ENCODE measurements at regions not wholly inside any gene's neighbourhood (a gene's known extent, or its start where the extent isn't known, plus 50 kb on each side); places are given as distances from the start of the nearest gene placed in this dataset.

DNA sequence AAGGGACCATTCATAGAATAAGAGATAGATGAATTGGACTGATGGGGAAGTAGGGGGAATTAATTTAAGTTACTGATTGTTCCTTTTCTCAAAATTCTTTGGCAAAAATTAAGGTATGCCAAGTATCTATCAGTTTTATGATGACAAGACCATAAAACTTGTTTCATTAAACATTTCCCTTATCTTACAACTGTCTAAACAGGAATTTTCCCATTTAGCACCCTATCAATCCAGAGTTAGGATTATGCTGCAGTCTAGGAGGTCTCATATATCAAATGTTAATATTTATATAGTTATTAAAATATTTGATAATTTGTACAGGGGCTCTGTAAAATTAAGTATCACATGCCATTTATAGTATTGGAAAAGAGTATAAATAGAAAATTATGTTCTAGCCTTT is 51.5 kb upstream of the ARID1B start:
- H3K27ac ChIP-seq: no peak overlapping the region
- DNase-seq (ENCODE audit: low read depth, low spot score): no peak

DNA sequence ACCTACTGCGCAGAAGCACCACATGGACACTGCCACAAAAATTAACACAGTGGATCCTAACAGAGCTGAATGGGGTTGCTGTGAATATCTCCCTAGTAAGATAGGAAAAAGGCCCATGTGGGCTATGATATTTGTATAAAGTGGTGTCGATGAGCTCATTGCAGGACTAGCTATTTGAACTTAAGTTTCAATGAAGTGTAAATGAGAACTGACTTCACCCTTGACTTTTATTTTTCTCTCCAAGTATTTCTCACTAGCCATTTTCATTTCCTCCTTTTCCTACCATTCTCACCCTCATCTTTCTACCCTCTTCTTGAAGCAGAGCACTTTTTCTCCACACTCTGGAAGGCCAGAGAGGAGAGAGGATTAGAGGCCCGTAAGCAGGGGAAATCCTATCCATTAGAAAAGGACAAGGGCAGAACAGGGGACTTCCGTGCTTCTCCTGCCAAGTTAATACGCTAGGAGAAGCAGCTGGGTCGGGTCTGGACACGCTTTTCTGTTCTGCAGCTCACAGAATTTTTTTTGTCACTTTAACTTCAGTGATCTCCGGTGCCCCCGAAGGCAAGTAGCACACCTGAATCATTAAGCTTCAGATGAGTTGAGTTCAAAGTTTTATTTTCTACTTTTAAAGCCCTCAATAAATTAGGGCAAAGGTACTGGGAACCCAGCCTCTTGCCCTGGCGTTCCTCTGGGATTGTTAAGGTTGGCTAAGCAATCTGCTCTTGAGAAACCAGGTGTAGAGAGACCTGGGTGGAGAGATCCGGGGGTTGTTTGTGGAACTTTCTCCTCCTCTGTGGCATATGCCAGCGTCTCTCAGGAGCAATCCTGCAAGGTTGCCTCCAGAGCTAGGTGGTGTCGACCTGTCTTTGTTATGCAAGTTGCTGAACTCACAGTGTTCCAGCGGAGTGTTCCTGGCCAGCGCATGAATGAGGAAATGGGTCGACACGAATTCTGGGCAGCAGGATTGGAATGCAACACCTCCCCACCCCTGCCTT is 56.2 kb upstream of the ARID1B start:
- peak overlapping the region; percentile 81 for H3K27ac ChIP-seq
- no peak for DNase-seq (ENCODE audit: low read depth, low spot score)

DNA sequence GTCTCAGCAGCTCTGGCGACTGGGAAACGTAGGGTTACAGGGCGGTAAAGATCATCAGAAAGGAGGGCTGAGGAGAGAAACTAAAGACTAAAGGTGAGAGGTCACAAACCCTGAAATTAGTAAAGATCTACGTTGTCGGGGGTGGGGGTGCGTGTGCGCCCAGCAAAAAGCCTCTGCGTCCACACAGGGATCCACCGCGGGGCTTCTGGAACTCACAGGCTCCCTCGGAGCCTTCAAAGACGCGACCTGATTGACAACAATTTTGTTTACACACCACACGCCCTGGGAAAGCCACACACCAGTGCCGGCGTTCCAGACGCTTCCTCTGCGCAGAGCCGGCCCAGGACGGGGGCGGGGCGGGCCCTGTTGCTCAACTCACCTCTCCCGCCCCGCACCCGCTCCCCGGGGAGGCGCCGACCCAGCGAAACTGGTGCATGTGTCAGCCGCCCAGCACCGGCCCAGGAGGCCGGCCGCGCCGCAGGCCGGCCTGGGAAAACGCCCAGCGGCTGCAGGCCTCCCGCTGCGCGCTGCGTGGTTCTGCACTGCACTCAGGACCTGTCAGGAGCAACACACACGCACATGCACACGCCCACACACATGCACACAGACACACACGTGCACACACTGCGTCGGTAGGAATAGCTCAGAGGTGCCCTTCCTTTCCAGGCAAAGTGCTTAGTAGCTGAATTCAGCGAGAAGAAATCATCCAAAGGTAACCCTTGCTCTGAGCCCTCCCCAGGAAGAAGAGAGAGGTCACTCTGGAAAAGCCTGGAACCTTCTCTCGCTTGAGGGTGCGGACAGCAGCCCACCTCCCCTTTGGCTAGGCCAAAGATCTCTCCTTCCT is 57.2 kb upstream of the ARID1B start:
- DNase-seq (ENCODE audit: low read depth, low spot score): peak; percentile 81
- peak overlapping the region; percentile 81 for H3K27ac ChIP-seq

DNA sequence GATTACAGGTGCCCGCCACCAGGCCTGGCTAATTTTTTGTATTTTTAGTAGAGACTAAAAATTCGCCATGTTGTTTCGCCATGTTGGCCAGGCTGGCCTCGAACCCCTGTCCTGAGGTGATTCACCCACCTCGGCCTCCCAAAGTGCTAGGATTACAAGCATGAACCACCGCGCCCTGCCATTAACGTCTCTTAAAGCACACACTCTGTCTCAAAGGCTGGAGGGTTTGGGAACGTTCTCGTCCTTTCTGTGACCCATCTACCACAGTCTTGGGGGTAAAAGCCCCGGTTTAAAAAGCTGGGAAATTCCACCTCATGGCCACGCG is 57.8 kb upstream of the ARID1B start:
- peak overlapping the region; percentile 81 for H3K27ac ChIP-seq
- no peak for DNase-seq (ENCODE audit: low read depth, low spot score)

DNA sequence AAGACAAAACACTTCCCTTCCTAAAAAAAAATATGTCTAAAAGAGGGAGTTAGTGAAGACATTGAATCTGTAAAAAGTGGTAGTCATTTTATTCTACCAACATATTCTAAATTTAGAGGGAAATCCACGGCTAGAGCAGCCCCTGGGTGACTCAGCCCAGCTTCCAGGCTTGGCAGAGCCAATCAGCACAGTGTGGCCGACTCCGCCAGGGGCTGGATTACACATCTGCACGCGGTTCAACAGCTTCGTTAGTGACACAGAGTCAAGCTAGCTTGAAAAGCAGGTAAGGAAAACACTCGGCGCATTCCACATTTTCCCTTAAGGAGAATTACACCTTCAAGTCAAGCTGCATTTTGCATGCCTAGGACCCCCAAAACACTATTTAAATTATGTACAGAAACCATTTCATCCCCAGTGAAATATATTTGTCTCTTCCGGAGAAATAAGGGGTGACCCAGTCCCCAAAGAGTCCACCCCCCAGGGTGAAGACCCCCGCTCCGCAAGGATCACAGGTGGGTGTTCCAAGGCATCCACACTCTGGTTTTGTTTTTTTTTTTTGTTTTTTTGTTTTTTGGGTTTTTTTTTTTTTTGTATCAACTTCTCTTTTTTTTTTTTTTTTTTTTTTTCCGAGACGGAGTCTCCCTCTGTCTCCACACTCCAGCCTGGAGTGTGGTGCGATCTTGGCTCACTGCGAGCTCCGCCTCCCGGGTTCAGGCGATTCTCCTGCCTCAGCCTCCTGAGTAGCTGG is 58.4 kb upstream of the ARID1B start:
- no peak for DNase-seq (ENCODE audit: low read depth, low spot score)
- peak overlapping the region; percentile 81 for H3K27ac ChIP-seq

DNA sequence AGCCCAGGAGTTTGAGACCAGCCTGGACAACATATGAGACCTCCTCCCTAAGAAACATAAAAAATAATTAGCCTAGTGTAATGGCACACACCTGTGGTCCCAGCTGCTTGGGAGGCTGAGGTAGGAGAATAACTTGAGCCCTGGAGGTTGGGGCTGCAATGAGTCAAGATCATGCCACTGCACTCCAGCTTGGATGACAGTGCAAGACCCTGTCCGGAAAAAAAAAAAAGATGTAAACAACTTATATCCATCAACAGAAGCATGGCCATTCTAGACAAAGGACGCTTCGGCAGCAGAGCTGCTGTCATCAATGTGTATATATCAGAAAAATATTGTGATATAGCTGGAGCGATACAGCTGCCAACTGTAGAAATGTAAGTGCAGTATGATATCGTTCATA is 59.6 kb upstream of the ARID1B start:
- no peak overlapping the region for H3K27ac ChIP-seq
- DNase-seq (ENCODE audit: low read depth, low spot score): no peak

DNA sequence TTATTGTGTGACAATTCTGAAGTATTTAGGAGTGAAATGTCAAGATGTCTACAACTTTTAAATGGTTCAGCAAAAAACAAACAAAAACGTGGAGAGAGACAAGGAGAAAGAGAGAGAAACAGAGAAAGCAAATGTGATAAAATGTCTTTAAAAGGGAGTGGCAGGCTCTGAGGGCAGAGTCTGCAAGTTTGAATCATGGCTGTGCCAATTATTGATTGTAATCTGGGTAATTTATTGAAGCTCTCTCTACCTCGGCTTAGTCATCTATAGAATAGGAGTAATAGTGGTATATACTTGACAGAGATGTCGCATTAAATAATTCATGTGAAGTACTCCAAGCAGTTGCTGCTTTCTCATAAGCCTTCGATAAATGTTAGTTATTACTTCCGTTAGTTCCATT is 61.3 kb upstream of the ARID1B start:
- DNase-seq (ENCODE audit: low read depth, low spot score): no peak
- H3K27ac ChIP-seq: no peak overlapping the region

DNA sequence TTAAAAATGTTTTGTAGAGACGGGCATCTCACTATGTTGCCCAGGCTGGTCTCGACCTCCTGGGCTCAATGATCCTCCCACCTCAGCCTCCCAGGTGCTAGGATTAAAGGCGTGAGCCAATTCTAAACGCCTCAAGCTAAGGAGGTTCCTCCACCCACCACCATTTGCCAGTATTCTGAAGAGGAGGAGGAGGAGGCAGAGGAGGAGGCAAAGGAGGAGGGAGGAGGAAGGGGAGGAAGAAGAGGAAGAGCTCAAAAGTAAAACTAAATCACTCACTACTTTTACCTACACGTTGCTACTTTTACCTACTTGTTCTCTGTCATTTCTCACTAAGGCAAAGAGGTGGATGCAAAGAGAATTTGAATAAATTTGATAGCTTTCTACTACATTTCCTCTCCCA is 63.6 kb upstream of the ARID1B start:
- no peak for DNase-seq (ENCODE audit: low read depth, low spot score)
- H3K27ac ChIP-seq: no peak overlapping the region

DNA sequence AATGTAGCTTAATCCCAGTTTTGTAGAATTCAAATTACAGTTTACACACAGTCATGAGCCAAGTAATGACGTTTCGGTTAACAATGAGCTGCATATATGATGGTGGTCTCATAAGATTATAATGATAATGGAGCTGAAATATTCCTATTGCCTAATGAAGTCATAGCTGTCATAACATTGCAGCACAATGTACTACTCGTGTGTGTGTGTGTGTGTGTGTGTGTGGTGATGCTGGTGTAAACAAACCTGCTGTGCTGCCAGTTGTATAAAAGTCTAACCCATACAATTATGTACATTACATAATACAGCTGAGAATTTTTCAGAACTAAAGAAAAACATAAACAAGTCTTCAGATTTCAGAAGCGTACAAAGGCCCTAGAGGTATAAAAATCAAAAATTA is 66.7 kb upstream of the ARID1B start:
- no peak for DNase-seq (ENCODE audit: low read depth, low spot score)
- H3K27ac ChIP-seq: no peak overlapping the region

DNA sequence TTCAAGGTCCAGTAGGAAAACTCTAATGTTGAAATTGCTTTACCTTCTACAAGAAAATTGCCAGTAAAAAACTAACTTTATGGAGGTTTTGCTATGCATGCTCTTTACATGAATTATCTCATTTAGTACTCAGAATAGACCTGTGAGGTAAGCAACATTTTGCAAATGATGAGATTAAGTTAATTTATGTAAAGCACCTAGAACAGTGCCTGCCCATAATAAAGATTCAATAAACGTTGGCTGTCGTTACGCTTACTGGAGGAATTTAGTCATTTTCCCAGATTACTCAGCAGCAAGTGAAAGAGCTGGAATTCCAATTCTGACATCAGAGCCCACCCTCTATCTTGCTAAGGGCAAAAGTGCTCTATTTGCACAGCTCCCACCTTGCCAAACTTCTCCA is 69.4 kb upstream of the ARID1B start:
- no peak for DNase-seq (ENCODE audit: low read depth, low spot score)

DNA sequence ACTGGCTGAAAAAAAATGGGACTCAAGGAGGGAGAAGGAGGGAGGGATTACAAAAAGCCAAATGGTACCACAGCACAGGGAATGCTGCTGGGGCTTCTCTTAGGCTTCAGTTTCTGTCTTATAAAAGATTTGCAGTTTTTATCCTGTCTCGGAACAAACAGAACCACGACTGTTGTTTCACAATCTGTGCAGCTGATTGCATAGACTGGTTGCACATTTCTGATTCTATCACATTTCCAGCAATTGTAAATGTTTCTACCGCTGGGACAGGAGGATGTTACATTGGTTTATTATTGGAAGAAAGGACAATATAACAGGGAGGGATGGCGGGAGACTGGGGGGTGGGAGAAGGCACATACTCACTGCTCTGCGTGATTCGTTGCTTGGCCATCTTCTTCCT is 73.5 kb upstream of the ARID1B start:
- DNase-seq (ENCODE audit: low read depth, low spot score): no peak
- H3K27ac ChIP-seq: no peak overlapping the region

More for the DNA sequence above, 69.4 kb upstream of the ARID1B start:
- no peak overlapping the region for H3K27ac ChIP-seq

DNA sequence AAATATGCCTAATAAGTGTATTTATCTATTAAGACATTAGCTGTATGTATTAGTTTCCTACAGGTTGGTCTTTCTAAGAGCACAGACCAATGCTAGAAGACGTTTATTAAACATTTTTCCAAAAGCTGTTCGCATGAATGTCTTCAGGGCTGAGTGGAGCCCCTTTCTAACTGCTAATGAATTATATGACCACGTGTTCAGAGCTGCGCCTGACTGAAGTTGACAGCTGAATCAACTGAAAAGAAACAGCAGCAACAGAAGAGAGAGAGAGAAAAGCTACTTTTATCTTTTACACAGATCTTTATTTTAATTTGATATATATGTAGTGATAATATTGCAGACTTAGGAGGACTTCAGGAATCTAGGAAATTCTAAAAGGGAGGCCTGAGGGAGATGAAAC is 75.2 kb upstream of the ARID1B start:
- DNase-seq (ENCODE audit: low read depth, low spot score): no peak
- no peak overlapping the region for H3K27ac ChIP-seq

DNA sequence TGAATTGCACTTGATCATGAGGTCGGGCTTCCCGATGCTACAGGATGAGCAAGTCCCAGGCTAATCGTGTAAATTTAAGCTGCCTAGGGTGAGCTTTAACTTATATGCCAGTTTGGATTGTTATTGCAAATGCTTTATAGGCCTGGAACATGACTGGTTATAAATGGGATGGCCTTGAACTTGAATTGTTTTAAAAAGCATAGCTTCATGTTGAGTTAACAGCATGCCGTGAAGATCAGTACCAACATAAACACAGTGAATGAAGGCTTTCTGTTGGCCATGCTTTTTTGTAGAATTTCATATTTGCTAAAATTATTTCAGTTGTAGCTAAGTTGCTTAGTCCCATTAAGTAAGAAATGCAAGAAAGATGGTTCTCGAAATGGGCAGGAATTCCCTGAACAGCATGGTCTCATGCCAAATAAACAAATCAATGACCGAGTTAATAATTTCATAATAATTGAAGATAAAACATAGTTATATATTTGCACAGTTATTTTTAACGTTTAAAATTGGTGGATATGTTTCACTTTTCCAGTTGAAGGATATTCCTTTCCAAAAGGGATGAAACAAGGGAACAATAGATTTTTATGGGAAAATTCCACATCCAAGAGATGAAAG is 76.6 kb upstream of the ARID1B start:
- DNase-seq (ENCODE audit: low read depth, low spot score): no peak
- no peak overlapping the region for H3K27ac ChIP-seq

DNA sequence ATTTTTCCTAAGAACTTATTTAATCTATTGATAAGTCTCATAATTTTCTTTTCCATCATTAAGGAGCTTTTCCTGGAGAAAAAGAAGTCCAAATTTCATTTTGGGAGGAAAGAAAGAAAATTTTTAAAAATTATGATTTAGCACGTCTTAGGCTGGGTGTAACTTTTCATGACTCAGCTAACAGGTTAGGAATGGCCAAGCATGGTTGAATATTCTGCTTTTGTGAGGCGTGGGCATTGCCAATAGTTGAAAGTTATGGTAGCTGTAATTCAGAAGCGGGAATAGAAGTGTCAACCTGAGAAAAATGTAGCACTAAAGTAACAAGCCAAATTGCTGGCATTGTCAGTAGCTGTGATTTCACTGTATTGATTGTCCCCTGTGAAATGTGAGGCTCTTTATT is 77.2 kb upstream of the ARID1B start:
- no peak for DNase-seq (ENCODE audit: low read depth, low spot score)
- no peak overlapping the region for H3K27ac ChIP-seq

DNA sequence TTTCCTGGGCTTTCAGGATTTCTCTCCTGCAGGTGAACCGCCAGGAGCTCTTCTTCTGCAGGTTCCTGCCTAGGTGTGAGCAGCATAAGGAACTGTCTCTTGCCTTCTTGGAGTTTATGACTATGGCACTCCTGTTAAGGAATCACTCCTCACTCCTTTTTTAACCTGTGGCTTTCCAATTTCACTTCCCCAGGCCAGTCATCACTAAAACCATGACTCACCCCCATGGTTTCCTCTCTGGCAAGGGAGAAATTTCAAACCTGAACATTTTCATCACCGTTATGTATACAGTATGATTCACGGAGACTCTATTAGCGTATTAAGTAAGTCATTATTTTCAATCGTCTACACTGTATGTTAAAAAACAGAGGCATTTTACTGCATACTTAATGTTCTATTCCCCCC is 78.2 kb upstream of the ARID1B start:
- H3K27ac ChIP-seq: no peak overlapping the region
- DNase-seq (ENCODE audit: low read depth, low spot score): peak; percentile 82

DNA sequence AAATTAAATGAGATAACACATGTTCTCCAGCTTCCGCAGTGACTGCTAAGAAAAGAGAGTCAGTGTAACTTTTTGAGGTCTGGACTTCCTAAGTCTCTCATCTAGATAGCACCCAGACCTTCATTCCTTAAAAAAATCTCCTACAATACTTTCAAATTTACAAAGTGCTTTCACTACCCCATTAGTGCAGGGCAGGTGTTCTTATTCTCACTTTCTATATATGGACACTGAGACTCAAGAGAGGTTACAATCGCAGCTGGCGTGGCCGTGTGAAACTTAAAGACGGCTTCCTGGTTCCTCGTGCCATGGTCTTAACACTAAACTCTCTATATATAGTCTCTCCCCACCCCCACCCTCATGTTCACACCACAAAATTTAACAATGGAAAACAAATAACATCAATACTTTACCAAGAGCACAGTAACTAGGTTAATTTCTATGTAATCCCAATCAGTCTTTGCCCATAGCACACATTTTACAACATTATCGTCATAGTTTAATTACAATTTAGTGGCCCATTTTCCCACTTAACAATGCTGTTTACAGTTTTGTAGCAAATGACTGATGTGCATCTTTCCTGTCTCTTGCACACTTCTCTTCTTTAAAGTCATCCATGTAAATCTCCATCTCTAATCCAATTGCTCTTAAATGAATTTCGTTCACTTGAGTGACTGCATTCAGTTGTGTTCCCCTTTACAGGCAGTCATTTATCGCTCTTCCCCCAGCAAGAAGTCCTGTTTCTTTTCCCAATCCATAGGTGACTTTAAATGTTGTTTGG is 78.8 kb upstream of the ARID1B start:
- DNase-seq (ENCODE audit: low read depth, low spot score): no peak
- no peak overlapping the region for H3K27ac ChIP-seq

DNA sequence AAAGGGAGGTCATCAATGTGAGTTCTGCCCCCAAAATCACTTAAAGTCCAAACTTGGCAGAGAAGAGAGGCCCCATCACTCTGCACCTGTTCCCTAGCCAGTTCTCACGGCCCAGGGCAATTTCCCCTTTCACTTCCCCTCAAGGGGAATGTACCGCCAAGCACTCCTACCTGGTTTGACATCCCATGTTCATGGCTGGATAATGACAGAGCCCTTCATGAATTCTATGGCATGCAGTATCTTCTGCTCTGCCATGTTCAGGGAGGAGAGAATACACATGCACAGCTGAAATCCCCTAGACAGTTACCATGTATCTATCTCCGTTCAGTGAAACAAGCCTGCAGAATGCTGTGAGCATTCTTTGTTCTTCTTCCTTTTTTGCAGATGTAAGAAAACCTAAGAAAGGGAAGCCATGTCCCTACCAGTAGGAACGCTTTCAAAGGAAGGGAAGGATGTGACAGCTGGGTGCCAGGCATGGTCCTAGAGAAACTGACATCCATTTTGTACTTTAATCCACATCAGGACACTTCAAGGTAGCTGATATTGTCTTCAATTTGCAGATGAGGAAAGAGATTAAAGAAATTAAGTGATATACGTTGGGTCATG is 79.8 kb upstream of the ARID1B start:
- DNase-seq (ENCODE audit: low read depth, low spot score): no peak
- no peak overlapping the region for H3K27ac ChIP-seq

DNA sequence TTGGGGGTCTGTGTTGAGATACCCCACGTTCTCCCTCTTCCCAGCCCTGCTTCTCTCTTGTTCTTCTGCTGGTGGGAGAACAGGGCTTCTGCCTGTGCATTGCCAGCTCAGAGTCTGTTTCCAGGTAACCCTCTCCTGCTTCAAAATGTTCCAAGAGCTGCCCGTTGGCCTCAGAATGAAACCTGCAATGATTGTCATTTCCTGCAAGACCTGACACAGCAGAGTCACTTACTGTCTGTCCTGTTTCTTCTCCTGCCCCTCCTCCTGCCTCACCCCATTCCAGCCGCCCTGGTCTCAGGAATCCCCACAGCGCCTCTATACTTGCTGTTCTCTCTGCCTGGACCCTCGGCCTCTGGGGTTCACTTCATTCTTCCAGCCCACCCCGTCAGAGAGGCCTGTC is 81.4 kb upstream of the ARID1B start:
- DNase-seq (ENCODE audit: low read depth, low spot score): no peak
- no peak overlapping the region for H3K27ac ChIP-seq

DNA sequence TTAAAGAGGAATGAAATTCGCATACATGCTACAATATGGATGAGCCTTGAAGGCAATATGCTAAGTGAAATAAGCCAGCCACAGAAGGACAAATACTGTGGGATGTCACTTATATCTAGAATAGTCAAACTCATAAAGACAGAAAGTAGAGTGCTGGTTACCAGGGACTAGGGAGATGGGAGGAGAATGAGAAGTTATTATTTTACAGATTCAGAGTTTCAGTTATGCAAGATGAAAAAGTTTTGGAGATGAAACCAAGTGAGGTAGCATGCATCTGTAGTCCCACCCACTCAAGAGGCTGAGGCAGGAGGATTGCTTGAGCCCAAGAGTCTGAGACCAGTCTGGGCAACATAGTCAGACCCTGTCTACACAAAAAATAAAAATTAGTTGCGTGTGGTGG is 82.5 kb upstream of the ARID1B start:
- H3K27ac ChIP-seq: no peak overlapping the region
- no peak for DNase-seq (ENCODE audit: low read depth, low spot score)

Data from epithelial cell of prostate (primary cell).